ENCODE measurements at regions not wholly inside any gene's neighbourhood (a gene's known extent, or its start where the extent isn't known, plus 50 kb on each side); places are given as distances from the start of the nearest gene placed in this dataset.

DNA sequence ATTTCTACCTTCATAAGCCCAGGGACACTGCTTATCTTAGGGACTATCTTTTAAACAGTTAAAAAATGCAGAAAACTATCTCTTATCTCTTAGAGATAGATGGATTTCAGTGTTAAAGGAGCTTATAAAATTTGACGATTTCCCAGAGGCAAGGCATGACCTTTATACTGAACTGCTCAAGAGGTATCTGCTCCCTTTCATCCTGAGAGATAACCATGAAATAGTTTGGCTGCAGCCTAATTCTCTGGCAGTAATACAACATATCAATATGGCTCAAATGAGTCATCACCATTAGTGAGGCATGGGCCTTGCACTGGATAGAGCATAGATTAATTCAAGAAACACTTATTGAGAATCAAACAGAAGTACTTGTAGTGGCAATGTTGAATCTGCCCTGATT is 348.2 kb upstream of the GRIA3 start:
- no peak for DNase-seq (ENCODE audit: extremely low read depth, low read depth, low spot score)

DNA sequence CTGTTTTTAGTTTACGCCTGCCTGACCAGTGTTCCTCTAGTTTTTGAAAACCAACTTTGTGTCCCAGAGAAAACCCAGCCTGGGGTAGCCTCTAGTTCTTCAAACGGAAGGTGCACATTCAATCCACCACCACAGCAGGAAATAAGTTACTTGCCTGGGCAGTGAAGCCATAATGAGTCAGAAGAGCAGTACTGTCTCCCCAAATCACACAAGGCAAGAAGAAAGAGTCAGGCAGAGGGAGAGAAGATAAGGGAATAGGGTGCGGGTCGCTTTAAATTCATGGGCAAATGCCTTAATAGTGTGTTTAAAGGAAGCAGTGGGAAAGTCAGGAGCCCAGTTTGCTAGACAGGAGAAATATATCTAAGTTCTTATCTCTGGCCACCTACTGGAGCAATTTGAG is 333.8 kb upstream of the GRIA3 start:
- DNase-seq (ENCODE audit: extremely low read depth, low read depth, low spot score) = no peak

DNA sequence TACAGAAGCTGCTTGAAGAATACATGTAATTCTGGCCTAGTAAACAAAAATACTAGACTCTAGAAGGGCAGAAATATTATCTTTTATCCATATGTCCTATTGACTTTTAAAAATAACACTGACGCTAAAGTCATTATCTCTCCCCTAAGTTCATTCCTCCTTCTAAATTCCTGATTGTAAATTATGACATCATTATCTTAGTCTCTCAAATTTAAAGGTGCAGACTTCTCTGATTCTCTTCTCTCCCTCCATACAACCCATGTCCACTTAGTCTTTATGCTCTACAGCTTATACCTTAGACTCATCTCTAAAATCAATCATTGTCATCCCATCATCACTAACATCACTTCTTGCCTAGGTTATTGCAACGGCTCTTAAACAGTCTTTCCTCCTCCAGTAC is 327.9 kb upstream of the GRIA3 start:
- no peak for DNase-seq (ENCODE audit: extremely low read depth, low read depth, low spot score)

DNA sequence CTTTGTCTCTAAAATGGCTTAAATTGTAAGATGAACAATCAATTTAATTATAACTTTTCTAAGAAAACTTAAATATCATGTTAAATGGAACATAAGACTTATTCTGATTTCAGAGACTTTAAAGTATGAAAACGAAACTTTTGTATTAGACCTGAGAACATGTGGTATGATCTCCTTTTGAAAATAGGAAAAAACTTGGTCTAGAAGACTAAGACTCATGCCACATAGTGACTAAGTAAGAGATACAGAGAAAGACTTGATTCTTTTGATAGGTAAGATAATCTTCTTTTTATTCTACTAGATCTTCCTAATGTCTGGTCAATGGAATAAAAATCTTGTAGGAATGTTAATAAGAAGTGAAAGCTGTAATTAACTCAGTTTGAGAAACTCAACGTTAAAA is 326.3 kb upstream of the GRIA3 start:
- no peak for DNase-seq (ENCODE audit: extremely low read depth, low read depth, low spot score)

DNA sequence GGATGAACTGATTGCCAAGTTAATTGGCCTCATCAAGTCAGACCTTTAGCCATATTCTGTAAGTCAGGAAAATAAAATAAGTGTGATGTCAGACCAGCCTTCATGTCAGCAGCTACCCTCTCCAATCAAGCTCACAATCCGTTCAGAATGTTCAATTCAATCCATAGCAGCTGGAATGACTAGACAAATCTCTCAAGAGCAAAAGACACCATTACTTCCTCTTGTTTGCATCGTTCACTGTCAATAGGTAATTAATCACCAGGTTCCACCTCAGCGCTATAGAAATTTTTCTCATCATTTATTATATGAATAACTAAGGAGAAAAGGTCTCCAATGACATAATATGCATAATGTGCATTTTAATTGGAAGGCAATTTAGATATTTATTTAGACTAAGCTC is 321.0 kb upstream of the GRIA3 start:
- DNase-seq (ENCODE audit: extremely low read depth, low read depth, low spot score) = no peak

DNA sequence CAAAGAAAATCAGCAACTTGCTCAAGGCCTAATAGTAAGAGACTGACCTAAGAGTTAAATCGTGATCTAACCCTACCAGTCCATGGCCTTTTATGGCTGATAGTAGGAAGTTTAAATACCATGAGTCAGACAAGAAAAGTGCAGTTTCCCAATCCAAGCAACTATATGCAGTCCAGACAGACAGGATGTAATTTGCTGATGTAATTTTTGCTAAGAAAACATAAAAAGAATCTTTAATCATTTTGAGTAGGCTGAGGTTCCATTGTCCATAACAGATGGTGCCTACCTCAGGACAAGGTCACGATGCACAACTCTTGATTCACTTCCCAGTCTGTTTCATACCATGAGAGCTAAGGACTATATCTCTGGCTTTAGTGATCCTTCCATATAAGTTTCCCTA is 317.5 kb upstream of the GRIA3 start:
- peak; percentile 25 for DNase-seq (ENCODE audit: extremely low read depth, low read depth, low spot score)

DNA sequence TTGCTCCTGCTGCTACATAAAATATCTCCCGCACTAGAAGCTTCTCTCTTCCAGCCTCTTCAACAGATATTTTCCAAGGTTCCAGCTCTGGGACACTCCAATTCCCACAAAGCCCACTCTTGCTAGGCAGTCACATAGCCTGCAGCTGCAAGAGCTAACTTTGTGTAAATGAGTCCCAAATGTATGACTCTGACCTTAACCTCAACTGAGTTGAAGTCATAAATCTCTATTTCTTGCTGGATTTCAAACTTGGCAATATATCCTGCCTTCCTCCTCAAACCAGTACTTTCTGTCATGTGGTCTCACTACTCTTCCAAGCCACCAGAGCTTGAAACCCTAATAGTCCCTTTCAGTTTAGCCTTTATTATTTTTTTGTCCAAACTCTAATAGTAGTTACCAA is 315.4 kb upstream of the GRIA3 start:
- no peak for DNase-seq (ENCODE audit: extremely low read depth, low read depth, low spot score)

DNA sequence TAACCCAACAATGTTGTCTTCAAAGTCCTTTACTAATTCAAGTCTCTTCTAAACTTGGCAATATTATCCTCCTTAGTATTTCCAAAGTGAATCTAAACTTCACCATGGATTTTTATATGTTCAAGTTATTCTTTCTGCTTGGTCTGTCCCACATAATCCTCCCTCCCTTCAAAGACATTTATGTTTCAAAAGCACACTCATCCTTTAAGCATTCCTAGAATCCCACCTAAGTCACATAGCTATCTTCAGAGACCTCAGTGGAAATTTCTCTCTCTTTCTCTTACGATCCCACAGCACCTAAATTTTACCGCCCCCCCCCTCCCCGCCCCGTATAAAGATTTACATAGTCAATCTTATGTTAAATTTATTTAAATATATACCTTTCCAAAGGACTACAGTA is 314.9 kb upstream of the GRIA3 start:
- no peak for DNase-seq (ENCODE audit: extremely low read depth, low read depth, low spot score)

DNA sequence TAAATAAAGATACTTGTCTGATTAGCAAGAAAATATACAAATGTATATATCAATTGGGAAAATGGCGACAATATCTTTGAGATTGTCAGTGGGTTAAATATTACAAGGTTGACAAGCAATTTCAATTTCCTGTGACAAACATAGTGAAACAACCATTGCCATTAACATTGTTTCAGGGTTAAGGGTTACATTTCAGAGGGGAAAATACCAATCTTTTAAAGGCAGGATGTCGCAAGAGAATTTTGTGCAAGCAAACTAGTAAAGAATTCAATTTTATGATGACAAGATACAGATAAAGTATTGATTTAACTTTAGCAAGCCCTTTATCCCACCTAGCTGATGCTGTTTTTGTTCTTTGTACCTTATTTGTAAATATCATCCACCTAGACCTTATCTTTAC is 305.8 kb upstream of the GRIA3 start:
- DNase-seq (ENCODE audit: extremely low read depth, low read depth, low spot score) = no peak

DNA sequence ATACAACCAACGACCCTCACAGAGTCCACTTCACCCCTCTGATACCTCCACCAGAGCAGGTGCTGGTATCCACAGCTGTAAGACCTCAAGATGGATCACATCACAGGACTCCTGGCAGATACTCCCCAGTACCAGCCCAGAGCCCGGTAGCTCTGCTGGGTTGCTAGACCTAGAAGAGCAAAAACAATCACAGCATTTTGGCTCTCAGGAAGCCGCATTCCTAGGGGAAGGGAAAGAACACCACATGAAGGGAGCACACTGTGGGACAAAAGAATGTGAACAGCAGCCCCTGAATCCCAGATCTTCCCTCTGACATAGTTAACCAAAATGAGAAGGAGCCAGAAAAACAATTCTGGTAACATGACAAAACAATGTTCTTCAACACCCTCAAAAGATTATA is 303.1 kb upstream of the GRIA3 start:
- no peak for DNase-seq (ENCODE audit: extremely low read depth, low read depth, low spot score)

DNA sequence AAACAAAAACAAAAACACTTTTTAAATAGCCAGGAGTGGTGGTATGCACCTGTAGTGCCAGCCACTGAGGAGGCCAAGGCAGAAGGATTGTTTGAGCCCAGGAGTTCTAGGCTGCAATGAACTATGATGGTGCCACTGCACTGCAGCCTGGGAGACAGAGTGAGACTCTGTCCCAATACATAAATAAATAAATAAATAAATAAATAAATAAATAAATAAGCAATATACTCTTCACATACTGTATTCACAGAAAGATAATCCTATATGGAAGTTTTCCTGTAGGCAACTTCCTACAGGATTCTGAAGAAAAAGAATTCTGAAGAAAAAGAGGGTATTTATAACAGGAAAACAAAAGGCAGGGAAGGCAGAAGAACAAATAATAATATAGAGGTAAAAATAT is 293.3 kb upstream of the GRIA3 start:
- no peak for DNase-seq (ENCODE audit: extremely low read depth, low read depth, low spot score)

DNA sequence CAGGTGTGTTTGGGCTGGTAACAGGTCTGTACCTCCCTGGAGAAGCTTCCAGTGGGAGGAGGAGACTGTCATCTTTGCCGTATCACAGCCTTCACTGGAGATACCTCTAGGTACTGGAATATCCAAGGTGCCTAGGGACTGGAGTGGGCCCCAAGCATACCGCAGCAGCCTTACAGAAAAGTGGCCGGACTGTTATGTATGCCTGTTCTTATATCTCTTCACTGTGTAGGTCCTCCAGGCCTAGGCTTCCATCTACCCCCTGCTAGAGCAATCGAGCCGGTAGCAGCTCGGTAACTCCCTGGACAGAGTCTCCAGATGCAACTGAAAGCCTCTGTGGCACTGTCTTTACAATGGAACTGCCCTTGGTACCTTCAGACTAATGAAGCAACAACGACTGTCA is 277.4 kb upstream of the GRIA3 start:
- no peak for DNase-seq (ENCODE audit: extremely low read depth, low read depth, low spot score)

DNA sequence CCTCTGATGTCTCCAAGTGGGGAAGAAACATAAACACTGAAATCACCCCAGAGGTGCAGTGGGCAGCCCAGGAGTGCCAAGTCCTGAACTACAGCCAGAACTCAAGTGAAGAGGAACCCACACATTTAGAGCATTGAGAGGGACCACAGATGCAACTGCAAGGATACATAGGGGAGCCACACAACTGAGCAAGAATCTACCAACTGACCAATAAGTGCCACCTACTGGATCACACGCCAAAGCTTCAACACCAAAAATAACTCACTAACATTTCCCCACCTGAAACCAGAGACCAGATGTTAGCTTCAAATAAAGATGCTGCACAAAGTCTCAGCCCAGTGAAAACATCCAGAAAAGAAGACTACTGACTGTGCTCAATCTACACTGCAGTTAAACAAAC is 276.7 kb upstream of the GRIA3 start:
- DNase-seq (ENCODE audit: extremely low read depth, low read depth, low spot score) = no peak

DNA sequence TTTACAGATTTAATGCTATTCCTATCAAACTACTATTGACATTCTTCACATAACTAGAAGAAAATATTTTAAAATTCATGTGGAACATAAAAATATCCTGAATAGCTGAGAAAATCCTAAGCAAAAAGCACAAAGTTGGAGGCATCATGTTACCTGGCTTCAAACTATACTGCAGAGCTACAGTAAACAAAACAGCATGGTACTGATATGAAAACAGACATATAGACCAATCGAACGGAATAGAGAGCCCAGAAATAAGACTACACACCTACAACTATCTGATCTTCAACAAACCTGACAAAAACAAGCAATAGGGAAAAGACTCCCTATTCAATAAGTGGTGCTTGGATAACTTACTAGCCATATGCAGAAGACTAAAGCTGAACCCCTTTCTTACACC is 273.4 kb upstream of the GRIA3 start:
- no peak for DNase-seq (ENCODE audit: extremely low read depth, low read depth, low spot score)

DNA sequence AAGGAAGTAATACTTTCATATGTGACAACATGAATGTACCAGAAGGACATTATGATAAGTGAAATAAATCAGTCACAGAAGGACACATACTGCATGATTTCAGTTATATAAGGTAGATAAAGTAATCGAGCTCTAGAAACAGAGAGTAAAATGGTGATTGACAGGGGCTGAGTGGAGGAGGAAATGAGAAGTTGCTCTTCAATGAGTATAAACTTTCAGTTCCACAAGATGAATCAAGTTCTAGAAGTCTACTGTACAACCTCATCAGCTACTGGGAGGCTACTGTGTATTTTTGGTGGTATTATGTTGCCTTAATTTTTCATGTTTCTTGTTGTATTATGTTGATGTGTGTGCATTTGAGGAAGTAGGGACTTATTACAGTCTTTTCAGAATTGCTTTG is 270.9 kb upstream of the GRIA3 start:
- no peak for DNase-seq (ENCODE audit: extremely low read depth, low read depth, low spot score)

DNA sequence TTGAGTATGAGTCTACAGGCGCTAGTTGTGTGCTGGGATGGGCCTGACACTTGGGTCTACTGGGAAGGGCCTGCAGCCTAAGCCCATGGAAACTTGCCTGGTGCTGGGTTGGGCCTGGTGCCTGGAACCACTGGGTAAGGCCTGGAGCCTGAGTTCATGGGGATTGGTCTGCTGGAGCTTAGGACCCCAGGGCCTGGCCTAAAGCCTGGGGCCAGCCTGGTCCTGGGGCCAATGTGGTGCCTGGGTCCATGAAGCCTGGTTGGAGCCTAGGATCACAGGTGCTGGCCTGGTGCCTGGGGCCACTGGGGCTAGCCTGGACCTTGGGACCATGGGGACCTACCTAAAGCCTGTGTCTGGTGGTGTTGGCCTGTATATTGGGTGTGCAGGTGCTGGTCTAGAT is 270.3 kb upstream of the GRIA3 start:
- no peak for DNase-seq (ENCODE audit: extremely low read depth, low read depth, low spot score)

DNA sequence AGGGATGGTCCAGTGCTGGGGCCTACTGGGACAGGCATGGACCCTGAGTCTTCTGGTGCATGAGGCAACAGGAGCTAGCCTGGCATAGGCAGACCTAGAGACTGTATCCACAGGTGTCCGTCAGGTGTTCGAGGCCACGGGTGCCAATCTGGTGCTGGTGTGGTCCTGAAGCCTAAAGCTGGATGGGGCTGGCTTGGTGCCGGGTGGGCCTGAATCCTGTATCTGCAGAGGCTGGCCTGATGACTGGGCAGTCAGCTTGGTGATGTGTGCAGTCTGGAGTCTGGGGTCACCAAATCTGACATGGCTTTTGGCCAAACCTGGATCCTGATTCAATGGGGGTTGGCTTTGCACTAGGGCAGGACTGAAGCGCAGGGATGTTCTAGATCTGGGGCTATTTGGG is 269.8 kb upstream of the GRIA3 start:
- DNase-seq (ENCODE audit: extremely low read depth, low read depth, low spot score) = no peak

DNA sequence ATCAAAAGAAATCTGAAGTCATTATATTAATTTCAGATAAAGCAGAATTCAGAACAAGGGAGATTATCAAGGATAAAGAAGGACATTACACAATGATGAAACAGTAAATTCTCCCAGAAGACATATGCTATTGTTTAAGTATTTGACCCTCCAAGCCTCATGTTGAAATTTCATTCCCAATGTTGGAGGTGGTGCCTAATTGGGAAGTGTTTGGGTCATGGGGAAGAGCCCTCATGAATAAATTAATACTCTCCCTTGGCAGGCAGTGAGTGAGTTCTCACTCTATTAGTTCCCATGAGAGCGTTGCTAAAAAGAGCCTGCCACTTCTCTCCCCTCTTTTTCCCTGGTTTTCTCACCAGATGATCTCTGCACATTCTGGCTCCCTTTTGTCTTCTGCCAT is 249.9 kb upstream of the GRIA3 start:
- no peak for DNase-seq (ENCODE audit: extremely low read depth, low read depth, low spot score)

DNA sequence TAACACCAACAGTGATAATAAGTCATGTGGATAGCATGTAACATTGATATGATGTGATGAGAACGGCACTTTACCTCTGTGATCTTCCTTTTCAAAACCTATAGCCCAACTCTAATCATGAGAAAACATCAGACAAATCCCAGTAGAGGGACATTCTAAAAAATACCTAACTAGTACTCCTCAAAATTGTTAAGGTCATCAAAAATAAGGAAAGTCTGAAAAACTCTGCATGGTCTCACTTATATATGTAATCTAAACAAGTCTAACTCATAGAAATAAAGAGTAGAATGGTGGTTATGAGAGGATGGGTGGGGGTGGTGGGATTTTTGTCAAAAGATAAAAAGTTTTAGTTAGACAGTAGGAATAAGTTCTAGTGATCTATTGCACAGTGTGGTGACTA is 243.9 kb upstream of the GRIA3 start:
- no peak for DNase-seq (ENCODE audit: extremely low read depth, low read depth, low spot score)

DNA sequence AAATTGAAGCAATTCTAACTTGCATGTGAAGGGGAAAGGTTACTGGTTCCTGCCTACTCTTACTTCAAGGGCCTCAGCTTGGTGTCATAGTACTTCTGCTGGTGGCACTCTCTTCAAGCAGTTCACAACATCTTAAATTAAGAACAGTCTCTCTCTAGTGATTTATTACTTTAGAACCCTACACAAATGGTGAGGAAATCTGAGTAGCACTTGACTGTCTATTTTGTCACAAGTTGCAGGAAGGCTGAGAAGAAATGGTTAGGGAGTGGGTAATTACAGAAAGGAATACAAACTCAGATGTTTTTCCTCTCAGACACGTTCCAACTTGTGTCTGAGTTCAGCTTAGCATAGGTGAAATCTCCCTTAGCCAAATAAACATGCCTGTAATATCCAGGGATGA is 242.3 kb upstream of the GRIA3 start:
- DNase-seq (ENCODE audit: extremely low read depth, low read depth, low spot score) = no peak

DNA sequence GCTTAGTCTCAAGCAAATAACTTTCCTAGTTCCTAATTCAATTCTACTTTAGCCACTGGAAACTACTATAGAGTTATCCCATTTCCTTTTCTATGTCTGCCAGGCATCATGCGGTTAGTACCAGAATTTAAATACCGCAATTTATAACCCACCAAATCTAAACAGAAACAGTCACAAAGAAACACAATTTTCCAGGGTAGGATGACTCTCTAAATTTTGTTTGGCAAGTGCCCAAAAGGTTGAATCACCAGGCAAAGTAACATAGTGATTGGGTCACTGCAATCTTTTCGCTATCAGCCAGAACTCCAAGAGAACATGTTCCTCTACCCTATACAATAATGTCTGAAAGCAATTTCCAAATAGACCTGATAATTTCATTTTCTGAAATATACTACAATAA is 240.2 kb upstream of the GRIA3 start:
- no peak for DNase-seq (ENCODE audit: extremely low read depth, low read depth, low spot score)

DNA sequence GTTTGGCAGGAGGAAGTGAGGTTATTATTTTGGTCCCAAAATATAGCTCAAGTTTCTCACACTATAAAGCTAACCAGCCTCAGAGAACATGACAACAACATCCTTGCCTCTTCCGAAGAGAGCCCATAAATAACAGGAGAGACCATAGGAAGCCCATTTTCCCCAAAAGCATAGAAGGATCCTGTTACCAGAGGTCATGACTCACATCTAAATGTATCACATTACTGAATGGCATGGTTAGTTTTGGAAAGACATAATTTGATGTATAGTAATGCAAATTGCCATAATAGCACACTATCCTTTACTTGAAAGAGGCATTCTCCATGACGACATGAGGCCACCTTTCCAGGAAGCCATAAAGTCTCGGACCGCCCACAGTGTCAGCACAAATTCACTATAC is 238.8 kb upstream of the GRIA3 start:
- no peak for DNase-seq (ENCODE audit: extremely low read depth, low read depth, low spot score)

DNA sequence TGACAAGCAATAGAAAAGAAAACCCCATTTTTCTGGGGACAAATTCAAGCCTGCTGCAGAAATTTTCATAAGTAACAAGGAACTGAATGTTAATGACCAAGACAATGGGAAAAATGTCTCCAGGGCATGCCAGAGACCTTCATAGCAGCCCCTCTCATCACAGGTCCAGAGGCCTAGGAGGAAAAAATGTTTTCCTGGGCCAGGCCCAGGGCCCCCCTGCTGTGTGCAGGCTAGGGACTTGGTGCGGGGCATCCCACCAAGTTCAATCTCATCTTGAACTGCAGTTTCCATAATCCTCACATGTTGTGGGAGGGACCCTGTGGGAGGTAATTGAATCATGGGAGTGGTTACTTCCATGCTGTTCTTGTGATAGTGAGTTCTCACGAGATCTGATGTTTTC is 211.5 kb upstream of the GRIA3 start:
- DNase-seq (ENCODE audit: extremely low read depth, low read depth, low spot score) = no peak

DNA sequence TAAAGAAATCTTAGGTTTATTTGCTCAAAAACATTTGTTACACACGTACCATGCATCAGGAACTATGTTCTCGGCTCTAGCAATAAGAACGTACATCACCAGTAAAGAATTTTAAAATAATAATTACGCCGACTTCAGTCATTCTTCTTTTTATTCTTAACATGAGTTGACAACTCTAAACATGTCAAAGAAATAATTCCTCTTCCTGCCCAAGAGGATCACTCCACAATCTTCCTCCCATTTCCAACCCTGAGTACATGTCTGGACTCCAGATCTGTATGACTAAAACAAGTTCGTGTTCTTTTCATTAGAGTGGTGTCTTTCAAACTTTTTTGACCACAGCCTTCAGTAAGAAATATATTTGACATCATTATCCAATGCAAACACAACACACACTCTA is 201.6 kb upstream of the GRIA3 start:
- DNase-seq (ENCODE audit: extremely low read depth, low read depth, low spot score) = no peak
